ENCODE measurements at regions not wholly inside any gene's neighbourhood (a gene's known extent, or its start where the extent isn't known, plus 50 kb on each side); places are given as distances from the start of the nearest gene placed in this dataset.
A peak's percentile ranks its signal among the peaks of the same experiment; 100 is the strongest.
"Not testable (repeated sequence)": the region's sequence is repeated elsewhere in the genome, so short reads cannot be mapped to it uniquely, and the experiment has no call there.

GRCh38 chr12:131564845-131565244 lies 146.0 kb upstream of the SFSWAP start:
- WGBS (ENCODE audit: insufficient coverage): 64% methylated on average over 2 of the region's 8 CpGs

GRCh38 chr12:131565267-131566015 lies 145.4 kb upstream of the SFSWAP start:
- Histone ChIP-seq H3K27me3 (ENCODE audit: control insufficient read depth, insufficient read depth, low read length) (no peaks in the 10 kb centered on the region), H3K4me1 (ENCODE audit: control insufficient read depth, insufficient read depth, low read length) (peaks cover 10% of the 10 kb centered on the region), H3K27ac (ENCODE audit: low read depth, low read length) (no peak overlapping the region), H3K9me3 (ENCODE audit: control insufficient read depth, insufficient read depth, low read length) (no peaks in the 10 kb centered on the region), H3K36me3 (ENCODE audit: control insufficient read depth, insufficient read depth, low read length) (no peaks in the 10 kb centered on the region), H3K4me3 (ENCODE audit: low read depth, low read length) (no peak overlapping the region)
- 44% methylated on average over 25 of the region's 25 CpGs for WGBS (ENCODE audit: insufficient coverage)
- no peak for DNase-seq (ENCODE audit: low read depth in 4 of 6, low spot score in 6 of 6)

More at GRCh38 chr12:131564845-131565244, 146.0 kb upstream of the SFSWAP start:
- no peaks in the 10 kb centered on the region for H3K36me3 ChIP-seq (ENCODE audit: control insufficient read depth, insufficient read depth, low read length)
- H3K4me1 ChIP-seq (ENCODE audit: control insufficient read depth, insufficient read depth, low read length): peaks cover 10% of the 10 kb centered on the region
- H3K27me3 ChIP-seq (ENCODE audit: control insufficient read depth, insufficient read depth, low read length): no peaks in the 10 kb centered on the region
- H3K9me3 ChIP-seq (ENCODE audit: control insufficient read depth, insufficient read depth, low read length): no peaks in the 10 kb centered on the region
- DNase-seq (ENCODE audit: low read depth in 4 of 6, low spot score in 6 of 6): peak in 1 of 6 donors; percentile 45
- H3K27ac ChIP-seq (ENCODE audit: low read depth, low read length): no peak overlapping the region
- H3K4me3 ChIP-seq (ENCODE audit: low read depth, low read length): no peak overlapping the region

- H3K9me3 ChIP-seq (ENCODE audit: control insufficient read depth, insufficient read depth, low read length): no peaks in the 10 kb centered on the region
- H3K36me3 ChIP-seq (ENCODE audit: control insufficient read depth, insufficient read depth, low read length): no peaks in the 10 kb centered on the region
- H3K27me3 ChIP-seq (ENCODE audit: control insufficient read depth, insufficient read depth, low read length): no peaks in the 10 kb centered on the region
- H3K4me1 ChIP-seq (ENCODE audit: control insufficient read depth, insufficient read depth, low read length): peaks cover 15% of the 10 kb centered on the region
- H3K4me3 ChIP-seq (ENCODE audit: low read depth, low read length): no peak overlapping the region
- H3K27ac ChIP-seq (ENCODE audit: low read depth, low read length): no peak overlapping the region
- DNase-seq (ENCODE audit: low read depth in 4 of 6, low spot score in 6 of 6): no peak
Measured at GRCh38 chr12:131568336-131568735, 142.6 kb upstream of the SFSWAP start.

GRCh38 chr12:131570596-131570995 lies 140.3 kb upstream of the SFSWAP start:
- Histone ChIP-seq H3K4me3 (ENCODE audit: low read depth, low read length) (no peak overlapping the region), H3K4me1 (ENCODE audit: control insufficient read depth, insufficient read depth, low read length) (peaks cover 31% of the 10 kb centered on the region), H3K27ac (ENCODE audit: low read depth, low read length) (no peak overlapping the region), H3K36me3 (ENCODE audit: control insufficient read depth, insufficient read depth, low read length) (no peaks in the 10 kb centered on the region), H3K27me3 (ENCODE audit: control insufficient read depth, insufficient read depth, low read length) (no peaks in the 10 kb centered on the region), H3K9me3 (ENCODE audit: control insufficient read depth, insufficient read depth, low read length) (no peaks in the 10 kb centered on the region)
- no peak for DNase-seq (ENCODE audit: low read depth in 4 of 6, low spot score in 6 of 6)
- 94% methylated on average over 8 of the region's 8 CpGs for WGBS (ENCODE audit: insufficient coverage)

GRCh38 chr12:131571827-131572226 lies 139.1 kb upstream of the SFSWAP start:
- no peak overlapping the region for H3K4me3 ChIP-seq (ENCODE audit: low read depth, low read length)
- H3K27ac ChIP-seq (ENCODE audit: low read depth, low read length): no peak overlapping the region
- WGBS (ENCODE audit: insufficient coverage): 79% methylated on average over 6 of the region's 6 CpGs
- DNase-seq (ENCODE audit: low read depth in 4 of 6, low spot score in 6 of 6): peak in 1 of 6 donors; percentile 48
- no peaks in the 10 kb centered on the region for H3K27me3 ChIP-seq (ENCODE audit: control insufficient read depth, insufficient read depth, low read length)
- no peaks in the 10 kb centered on the region for H3K9me3 ChIP-seq (ENCODE audit: control insufficient read depth, insufficient read depth, low read length)
- no peaks in the 10 kb centered on the region for H3K36me3 ChIP-seq (ENCODE audit: control insufficient read depth, insufficient read depth, low read length)
- H3K4me1 ChIP-seq (ENCODE audit: control insufficient read depth, insufficient read depth, low read length): peaks cover 29% of the 10 kb centered on the region

GRCh38 chr12:131572626-131573025 lies 138.3 kb upstream of the SFSWAP start:
- Histone ChIP-seq H3K27me3 (ENCODE audit: control insufficient read depth, insufficient read depth, low read length) (no peaks in the 10 kb centered on the region), H3K36me3 (ENCODE audit: control insufficient read depth, insufficient read depth, low read length) (no peaks in the 10 kb centered on the region), H3K4me3 (ENCODE audit: low read depth, low read length) (no peak overlapping the region), H3K27ac (ENCODE audit: low read depth, low read length) (no peak overlapping the region), H3K9me3 (ENCODE audit: control insufficient read depth, insufficient read depth, low read length) (no peaks in the 10 kb centered on the region), H3K4me1 (ENCODE audit: control insufficient read depth, insufficient read depth, low read length) (peaks cover 28% of the 10 kb centered on the region)
- no peak for DNase-seq (ENCODE audit: low read depth in 4 of 6, low spot score in 6 of 6)
- 89% methylated on average over 10 of the region's 15 CpGs for WGBS (ENCODE audit: insufficient coverage)

- peaks cover 3% of the 10 kb centered on the region for H3K27me3 ChIP-seq (ENCODE audit: control insufficient read depth, insufficient read depth, low read length)
- DNase-seq (ENCODE audit: low read depth in 4 of 6, low spot score in 6 of 6): peak in 1 of 6 donors; percentile 35
- H3K4me1 ChIP-seq (ENCODE audit: control insufficient read depth, insufficient read depth, low read length): peaks cover 36% of the 10 kb centered on the region
- H3K4me3 ChIP-seq (ENCODE audit: low read depth, low read length): no peak overlapping the region
- H3K27ac ChIP-seq (ENCODE audit: low read depth, low read length): no peak overlapping the region
- WGBS (ENCODE audit: insufficient coverage): 43% methylated on average over 20 of the region's 26 CpGs
- H3K36me3 ChIP-seq (ENCODE audit: control insufficient read depth, insufficient read depth, low read length): no peaks in the 10 kb centered on the region
- H3K9me3 ChIP-seq (ENCODE audit: control insufficient read depth, insufficient read depth, low read length): no peaks in the 10 kb centered on the region
Measured at GRCh38 chr12:131573631-131574394, 137.1 kb upstream of the SFSWAP start.

GRCh38 chr12:131574395-131574771 lies 136.5 kb upstream of the SFSWAP start:
- Histone ChIP-seq H3K9me3 (ENCODE audit: control insufficient read depth, insufficient read depth, low read length) (no peaks in the 10 kb centered on the region), H3K27ac (ENCODE audit: low read depth, low read length) (no peak overlapping the region), H3K4me1 (ENCODE audit: control insufficient read depth, insufficient read depth, low read length) (peaks cover 36% of the 10 kb centered on the region), H3K27me3 (ENCODE audit: control insufficient read depth, insufficient read depth, low read length) (peaks cover 3% of the 10 kb centered on the region), H3K4me3 (ENCODE audit: low read depth, low read length) (no peak overlapping the region), H3K36me3 (ENCODE audit: control insufficient read depth, insufficient read depth, low read length) (no peaks in the 10 kb centered on the region)
- WGBS (ENCODE audit: insufficient coverage): 25% methylated on average over 8 of the region's 10 CpGs
- DNase-seq (ENCODE audit: low read depth in 4 of 6, low spot score in 6 of 6): no peak

GRCh38 chr12:131575371-131575770 lies 135.5 kb upstream of the SFSWAP start:
- no peaks in the 10 kb centered on the region for H3K36me3 ChIP-seq (ENCODE audit: control insufficient read depth, insufficient read depth, low read length)
- peaks cover 36% of the 10 kb centered on the region for H3K4me1 ChIP-seq (ENCODE audit: control insufficient read depth, insufficient read depth, low read length)
- WGBS (ENCODE audit: insufficient coverage): 77% methylated on average over 4 of the region's 4 CpGs
- H3K27ac ChIP-seq (ENCODE audit: low read depth, low read length): no peak overlapping the region
- H3K9me3 ChIP-seq (ENCODE audit: control insufficient read depth, insufficient read depth, low read length): no peaks in the 10 kb centered on the region
- H3K4me3 ChIP-seq (ENCODE audit: low read depth, low read length): no peak overlapping the region
- no peak for DNase-seq (ENCODE audit: low read depth in 4 of 6, low spot score in 6 of 6)
- peaks cover 3% of the 10 kb centered on the region for H3K27me3 ChIP-seq (ENCODE audit: control insufficient read depth, insufficient read depth, low read length)

- not testable (repeated sequence) for H3K27me3 ChIP-seq (ENCODE audit: control insufficient read depth, insufficient read depth, low read length); H3K27ac ChIP-seq (ENCODE audit: low read depth, low read length); H3K4me3 ChIP-seq (ENCODE audit: low read depth, low read length); H3K9me3 ChIP-seq (ENCODE audit: control insufficient read depth, insufficient read depth, low read length); H3K36me3 ChIP-seq (ENCODE audit: control insufficient read depth, insufficient read depth, low read length)
- DNase-seq (ENCODE audit: low read depth in 4 of 6, low spot score in 6 of 6): peak in 1 of 6 donors; percentile 59
- H3K4me1 ChIP-seq (ENCODE audit: control insufficient read depth, insufficient read depth, low read length): peaks cover 36% of the 10 kb centered on the region
- WGBS (ENCODE audit: insufficient coverage): 82% methylated on average over 10 of the region's 17 CpGs
Measured at GRCh38 chr12:131576734-131577133, 134.2 kb upstream of the SFSWAP start.
